ENCODE measurements at regions not wholly inside any gene's neighbourhood (a gene's known extent, or its start where the extent isn't known, plus 50 kb on each side); places are given as distances from the start of the nearest gene placed in this dataset.

GRCh38 chr2:195490319-195490718 lies 166.7 kb upstream of the SLC39A10 start:
- no peak for DNase-seq (ENCODE audit: low spot score in 2 of 2)
- no peaks in the 10 kb centered on the region for H3K4me1 ChIP-seq
- no peaks in the 10 kb centered on the region for H3K36me3 ChIP-seq
- no peak overlapping the region for H3K27ac ChIP-seq
- TF ChIP-seq POLR2AphosphoS5 (IDR thresholded peaks at IDR 0.05) = no peak
- no peak for TF ChIP-seq CTCF (IDR thresholded peaks at IDR 0.05)
- TF ChIP-seq POLR2A (IDR thresholded peaks at IDR 0.05) = no peak
- no peaks in the 10 kb centered on the region for H3K9me3 ChIP-seq
- no peaks in the 10 kb centered on the region for H3K27me3 ChIP-seq
- intact Hi-C loops (cut with DNase I; ENCODE audit: low total_unique reads) = no loop called here
- H3K4me3 ChIP-seq = no peak overlapping the region

- Histone ChIP-seq H3K27ac (no peak overlapping the region), H3K4me1 (no peaks in the 10 kb centered on the region), H3K4me3 (no peak overlapping the region), H3K27me3 (no peaks in the 10 kb centered on the region), H3K36me3 (no peaks in the 10 kb centered on the region), H3K9me3 (no peaks in the 10 kb centered on the region)
- intact Hi-C loops (cut with DNase I; ENCODE audit: low total_unique reads) = loop anchor here (10.0 kb wide), 1 partner anchor 1636 kb away; no protein-coding TSS in a partner anchor
- TF ChIP-seq CTCF (IDR thresholded peaks at IDR 0.05) = no peak
- TF ChIP-seq POLR2AphosphoS5 (IDR thresholded peaks at IDR 0.05) = no peak
- TF ChIP-seq POLR2A (IDR thresholded peaks at IDR 0.05) = no peak
- DNase-seq (ENCODE audit: low spot score in 2 of 2) = no peak
These were observed 167.9 kb upstream of the SLC39A10 start for GRCh38 chr2:195489101-195489500.

- Histone ChIP-seq H3K27me3 (no peaks in the 10 kb centered on the region), H3K36me3 (no peaks in the 10 kb centered on the region), H3K4me3 (no peak overlapping the region), H3K9me3 (no peaks in the 10 kb centered on the region), H3K27ac (no peak overlapping the region), H3K4me1 (no peaks in the 10 kb centered on the region)
- intact Hi-C loops (cut with DNase I; ENCODE audit: low total_unique reads) = loop anchor here (10.0 kb wide), 1 partner anchor 1636 kb away; no protein-coding TSS in a partner anchor
- no peak for DNase-seq (ENCODE audit: low spot score in 2 of 2)
- TF ChIP-seq POLR2A (IDR thresholded peaks at IDR 0.05) = no peak
- TF ChIP-seq CTCF (IDR thresholded peaks at IDR 0.05) = no peak
These were observed 168.5 kb upstream of the SLC39A10 start for GRCh38 chr2:195488567-195488966.

GRCh38 chr2:195486987-195487644 lies 169.9 kb upstream of the SLC39A10 start:
- Histone ChIP-seq H3K27me3 (no peaks in the 10 kb centered on the region), H3K4me3 (no peak overlapping the region), H3K4me1 (no peaks in the 10 kb centered on the region), H3K9me3 (no peaks in the 10 kb centered on the region), H3K27ac (no peak overlapping the region), H3K36me3 (no peaks in the 10 kb centered on the region)
- TF ChIP-seq POLR2A (IDR thresholded peaks at IDR 0.05) (no peak), POLR2AphosphoS5 (IDR thresholded peaks at IDR 0.05) (no peak), CTCF (IDR thresholded peaks at IDR 0.05) (no peak)
- intact Hi-C loops (cut with DNase I; ENCODE audit: low total_unique reads) = loop anchor here (10.0 kb wide), 1 partner anchor 1638 kb away; no protein-coding TSS in a partner anchor
- DNase-seq (ENCODE audit: low spot score in 2 of 2) = no peak

- TF ChIP-seq POLR2AphosphoS5 (IDR thresholded peaks at IDR 0.05) (no peak), CTCF (IDR thresholded peaks at IDR 0.05) (no peak), POLR2A (IDR thresholded peaks at IDR 0.05) (no peak)
- Histone ChIP-seq H3K4me1 (no peaks in the 10 kb centered on the region), H3K9me3 (no peaks in the 10 kb centered on the region), H3K27me3 (no peaks in the 10 kb centered on the region), H3K27ac (no peak overlapping the region), H3K4me3 (no peak overlapping the region), H3K36me3 (no peaks in the 10 kb centered on the region)
- DNase-seq (ENCODE audit: low spot score in 2 of 2) = no peak
- intact Hi-C loops (cut with DNase I; ENCODE audit: low total_unique reads) = loop anchor here (10.0 kb wide), 1 partner anchor 1638 kb away; no protein-coding TSS in a partner anchor
These were observed 170.5 kb upstream of the SLC39A10 start for GRCh38 chr2:195486520-195486919.

All from breast epithelium (tissue), 4 donors.